ENCODE measurements at regions not wholly inside any gene's neighbourhood (a gene's known extent, or its start where the extent isn't known, plus 50 kb on each side); places are given as distances from the start of the nearest gene placed in this dataset.

DNA sequence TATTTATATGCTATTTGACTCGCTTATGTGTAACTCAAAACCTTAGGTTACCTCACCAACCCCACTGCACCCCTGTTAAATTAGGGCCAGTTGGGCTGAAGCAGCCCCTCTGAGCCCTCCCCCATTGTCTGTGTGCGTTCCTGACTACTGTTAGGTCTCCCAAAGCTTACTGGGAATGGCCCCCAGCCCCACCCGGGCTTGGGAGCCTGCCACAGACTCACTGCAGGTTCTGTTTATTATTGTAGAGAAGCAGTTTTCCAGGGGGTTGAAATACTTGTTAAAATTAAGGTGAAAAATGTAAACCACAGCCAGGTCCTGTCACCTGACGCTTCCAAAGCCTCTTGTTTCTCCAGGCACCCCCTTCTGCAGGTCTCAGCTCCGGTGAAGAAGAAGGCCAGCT lies 151.7 kb downstream of the FOXL1 start:
- Mint-ChIP-seq H3K27ac (no peak overlapping the region), H3K36me3 (no peaks in the 10 kb centered on the region), H3K9me3 (no peaks in the 10 kb centered on the region), H3K27me3 (peaks cover 26 to 38% of the 10 kb centered on the region in 2 donors), H3K4me3 (no peak overlapping the region), H3K4me1 (no peaks in the 10 kb centered on the region)
- H3K27me3 ChIP-seq (ENCODE audit: insufficient read depth, low read length), result no peaks in the 10 kb centered on the region
- intact Hi-C loops (cut with micrococcal nuclease), result no loop called here
- H3K4me1 ChIP-seq (ENCODE audit: insufficient read depth, low read length), result no peaks in the 10 kb centered on the region
- no peak overlapping the region for H3K4me3 ChIP-seq (ENCODE audit: low read length in 2 of 2)
- no peak for DNase-seq
- POLR2A ChIA-PET (ENCODE audit: partially characterized antibody), result no interaction called here
- CTCF ChIA-PET (ENCODE audit: partially characterized antibody), result no interaction called here
- H3K36me3 ChIP-seq (ENCODE audit: insufficient read depth, low read length), result no peaks in the 10 kb centered on the region
- H3K9me3 ChIP-seq (ENCODE audit: control insufficient read depth in 1 of 2, low read length in 2 of 2), result no peaks in the 10 kb centered on the region
- H3K27ac ChIP-seq (ENCODE audit: low read depth, low read length), result no peak overlapping the region

DNA sequence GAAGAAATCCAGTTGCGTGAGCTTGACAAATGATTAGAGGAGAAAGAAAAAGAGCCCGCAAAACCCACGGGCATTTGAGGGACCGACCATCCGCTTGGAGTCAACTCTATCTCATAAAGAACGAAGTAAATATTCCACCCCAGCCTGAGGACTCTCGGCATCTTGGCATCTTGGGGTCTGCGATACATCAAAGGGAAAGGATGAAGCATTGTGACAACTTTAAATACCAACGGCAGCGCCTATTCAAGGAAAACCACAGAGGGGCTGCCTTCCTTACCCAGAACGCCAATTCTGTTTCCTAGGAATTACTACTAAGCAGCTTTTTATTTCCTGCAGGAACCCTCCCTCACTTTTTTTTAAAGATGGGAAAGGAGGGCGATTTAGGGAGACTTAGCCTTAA lies 152.2 kb downstream of the FOXL1 start:
- H3K27ac ChIP-seq (ENCODE audit: low read depth, low read length), result no peak overlapping the region
- DNase-seq, result no peak
- H3K27me3 ChIP-seq (ENCODE audit: insufficient read depth, low read length), result no peaks in the 10 kb centered on the region
- H3K36me3 ChIP-seq (ENCODE audit: insufficient read depth, low read length), result no peaks in the 10 kb centered on the region
- intact Hi-C loops (cut with micrococcal nuclease), result no loop called here
- CTCF ChIA-PET (ENCODE audit: partially characterized antibody), result no interaction called here
- no peaks in the 10 kb centered on the region for H3K9me3 ChIP-seq (ENCODE audit: control insufficient read depth in 1 of 2, low read length in 2 of 2)
- H3K27me3 Mint-ChIP-seq, result peaks cover 26 to 37% of the 10 kb centered on the region in 2 donors
- no peak overlapping the region for H3K4me3 Mint-ChIP-seq
- no peaks in the 10 kb centered on the region for H3K36me3 Mint-ChIP-seq
- H3K9me3 Mint-ChIP-seq, result no peaks in the 10 kb centered on the region
- H3K4me1 ChIP-seq (ENCODE audit: insufficient read depth, low read length), result no peaks in the 10 kb centered on the region
- POLR2A ChIA-PET (ENCODE audit: partially characterized antibody), result no interaction called here
- no peaks in the 10 kb centered on the region for H3K4me1 Mint-ChIP-seq
- H3K4me3 ChIP-seq (ENCODE audit: low read length in 2 of 2), result no peak overlapping the region
- no peak overlapping the region for H3K27ac Mint-ChIP-seq

DNA sequence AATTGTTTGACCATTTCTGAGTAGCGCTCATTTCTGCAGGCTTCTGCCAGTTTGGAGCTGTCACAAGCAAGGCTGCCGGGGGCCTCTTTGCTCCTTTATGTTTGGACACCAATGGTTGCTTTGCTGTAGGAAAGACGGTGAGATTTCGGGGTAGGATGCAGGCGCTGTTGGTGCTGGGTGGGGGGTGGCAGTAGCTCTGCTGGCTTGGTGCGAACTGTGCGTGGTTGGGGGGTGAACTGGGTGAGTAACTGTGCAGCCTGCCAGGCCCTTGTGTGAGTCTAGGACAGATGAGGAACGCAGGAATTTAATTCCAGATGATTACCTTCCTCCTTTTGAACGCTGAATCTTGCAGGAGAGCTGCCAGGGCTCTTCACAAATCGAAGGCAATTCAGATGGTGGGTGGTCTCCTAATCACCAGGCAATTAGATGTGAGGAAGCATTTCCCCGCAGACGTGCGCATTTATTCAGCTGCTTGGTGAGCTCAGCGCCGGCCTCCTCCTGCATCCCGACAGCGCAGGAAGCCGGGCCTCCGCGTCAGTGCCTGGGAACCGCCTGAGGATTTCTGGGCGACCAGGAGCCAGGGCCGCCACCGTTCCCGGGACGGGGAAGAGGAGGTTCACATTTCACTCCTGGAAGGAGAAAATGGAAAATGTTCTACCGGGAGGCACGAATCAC lies 154.4 kb downstream of the FOXL1 start:
- Histone ChIP-seq H3K4me3 (ENCODE audit: low read length in 2 of 2) (no peak overlapping the region), H3K27me3 (ENCODE audit: insufficient read depth, low read length) (no peaks in the 10 kb centered on the region), H3K9me3 (ENCODE audit: control insufficient read depth in 1 of 2, low read length in 2 of 2) (no peaks in the 10 kb centered on the region), H3K27ac (ENCODE audit: low read depth, low read length) (no peak overlapping the region), H3K36me3 (ENCODE audit: insufficient read depth, low read length) (no peaks in the 10 kb centered on the region), H3K4me1 (ENCODE audit: insufficient read depth, low read length) (no peaks in the 10 kb centered on the region)
- intact Hi-C loops (cut with micrococcal nuclease), result no loop called here
- POLR2A ChIA-PET (ENCODE audit: partially characterized antibody), result no interaction called here
- CTCF ChIA-PET (ENCODE audit: partially characterized antibody), result no interaction called here
- Mint-ChIP-seq H3K4me1 (no peaks in the 10 kb centered on the region), H3K27ac (no peak overlapping the region), H3K4me3 (no peak overlapping the region), H3K9me3 (no peaks in the 10 kb centered on the region), H3K27me3 (peaks cover 23 to 41% of the 10 kb centered on the region in 2 donors), H3K36me3 (no peaks in the 10 kb centered on the region)
- no peak for DNase-seq

DNA sequence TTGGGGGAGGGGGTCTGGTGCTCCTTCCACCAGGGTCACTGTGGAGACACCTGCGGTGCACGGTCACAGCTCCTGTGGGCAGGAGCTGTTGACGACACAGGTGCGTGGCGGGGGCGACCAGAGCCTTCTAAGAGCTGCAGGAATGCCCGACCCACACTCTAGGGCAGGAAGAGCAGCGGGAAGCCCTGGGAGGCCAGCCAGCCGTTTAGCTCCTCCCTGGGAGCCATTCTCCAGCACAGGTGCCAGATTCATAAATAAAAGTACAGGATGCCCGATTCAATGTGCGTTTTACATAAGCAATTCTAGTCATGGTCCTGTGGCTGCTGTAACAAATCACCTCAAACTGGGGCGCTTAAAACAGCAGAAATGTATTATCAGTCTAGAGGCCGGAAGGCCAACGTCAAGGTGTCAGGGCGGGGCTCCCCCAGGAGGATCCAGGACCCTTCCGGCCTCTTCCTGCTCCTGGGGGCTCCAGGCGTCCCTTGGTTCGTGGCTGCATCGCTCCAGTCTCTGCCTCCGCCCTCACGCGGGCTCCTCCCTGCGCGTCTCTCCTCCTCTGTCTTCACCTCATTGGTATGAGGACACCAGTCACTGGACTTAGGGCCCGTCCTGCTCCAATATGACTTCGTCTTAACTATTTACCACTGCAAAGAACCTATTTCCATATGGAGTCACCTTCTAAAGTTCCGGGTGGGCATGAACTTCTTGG lies 155.4 kb downstream of the FOXL1 start:
- Histone ChIP-seq H3K4me1 (ENCODE audit: insufficient read depth, low read length) (no peaks in the 10 kb centered on the region), H3K4me3 (ENCODE audit: low read length in 2 of 2) (no peak overlapping the region), H3K9me3 (ENCODE audit: control insufficient read depth in 1 of 2, low read length in 2 of 2) (no peaks in the 10 kb centered on the region), H3K27me3 (ENCODE audit: insufficient read depth, low read length) (no peaks in the 10 kb centered on the region), H3K36me3 (ENCODE audit: insufficient read depth, low read length) (no peaks in the 10 kb centered on the region), H3K27ac (ENCODE audit: low read depth, low read length) (no peak overlapping the region)
- no peak for DNase-seq
- Mint-ChIP-seq H3K27ac (no peak overlapping the region), H3K36me3 (no peaks in the 10 kb centered on the region), H3K4me3 (no peak overlapping the region), H3K9me3 (no peaks in the 10 kb centered on the region), H3K4me1 (no peaks in the 10 kb centered on the region), H3K27me3 (peaks cover 20 to 39% of the 10 kb centered on the region in 2 donors)
- POLR2A ChIA-PET (ENCODE audit: partially characterized antibody), result no interaction called here
- intact Hi-C loops (cut with micrococcal nuclease), result no loop called here
- CTCF ChIA-PET (ENCODE audit: partially characterized antibody), result no interaction called here

DNA sequence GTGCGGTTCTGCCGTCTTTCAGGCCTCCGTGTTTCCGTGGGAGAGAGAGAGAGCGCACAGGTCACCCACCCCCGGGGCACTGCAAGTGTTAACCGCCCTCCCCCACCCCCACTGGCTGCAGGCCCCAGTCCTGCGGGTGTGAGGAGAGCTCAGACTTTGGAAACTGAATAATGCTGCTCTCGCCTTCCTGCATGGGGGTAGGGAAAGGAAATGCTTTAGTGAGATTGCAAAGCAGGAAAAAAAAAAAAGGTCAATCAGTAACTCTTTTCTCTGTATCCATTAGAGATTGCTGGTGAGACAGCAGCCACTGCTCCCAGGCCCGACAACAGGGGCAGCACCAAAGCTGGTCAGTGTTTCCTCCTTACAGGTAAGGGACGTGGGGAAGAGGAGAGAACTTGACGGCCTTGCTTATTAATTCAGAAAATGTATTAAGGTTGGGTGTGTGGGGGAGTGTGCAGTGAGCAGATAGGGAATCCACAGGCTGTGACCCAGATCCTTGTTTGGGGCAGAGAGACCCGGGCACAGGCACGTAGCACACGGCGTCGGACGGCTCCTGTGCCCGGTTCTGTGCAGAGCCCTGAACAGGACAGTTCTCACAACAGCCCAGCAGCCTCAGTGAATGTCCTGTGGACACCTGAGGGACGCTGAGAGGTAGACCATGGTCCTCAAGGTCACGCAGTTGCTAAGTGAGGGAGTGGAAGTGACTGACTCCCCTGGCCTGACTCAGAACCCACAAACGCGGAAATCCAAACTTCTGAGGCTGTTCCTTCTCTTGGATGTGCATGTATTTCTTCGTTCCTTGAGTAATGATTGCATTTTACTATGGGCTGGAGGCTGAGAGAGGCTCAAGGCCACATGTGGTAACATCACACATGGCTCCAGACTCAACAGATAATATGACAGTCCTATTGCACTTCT lies 156.5 kb downstream of the FOXL1 start:
- H3K9me3 Mint-ChIP-seq, result peaks cover 0 to 2% (median 0%) of the 10 kb centered on the region in 8 donors
- POLR2A ChIA-PET (ENCODE audit: partially characterized antibody), result no interaction called here

DNA sequence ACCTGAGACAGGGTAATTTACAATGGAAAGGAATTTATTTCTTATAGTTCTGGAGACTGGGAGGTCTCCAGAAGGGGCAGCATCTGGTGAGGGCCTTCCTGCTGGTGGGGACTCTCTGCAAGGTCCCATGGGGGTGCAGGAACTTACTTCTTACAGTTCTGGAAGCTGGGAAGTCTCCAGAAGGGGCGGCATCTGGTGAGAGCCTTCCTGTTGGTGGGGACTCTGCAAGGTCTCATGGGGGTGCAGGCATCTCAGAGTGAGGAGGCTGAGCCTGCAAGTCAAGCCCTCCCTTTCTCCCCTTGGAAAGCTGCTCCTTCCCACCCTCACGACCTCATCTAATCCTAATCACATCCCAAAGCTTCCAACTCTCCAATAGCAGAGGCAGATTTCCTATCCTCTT lies 157.4 kb downstream of the FOXL1 start:
- CTCF ChIA-PET (ENCODE audit: partially characterized antibody), result no interaction called here
- Histone ChIP-seq H3K36me3 (ENCODE audit: insufficient read depth, low read length) (no peaks in the 10 kb centered on the region), H3K27me3 (ENCODE audit: insufficient read depth, low read length) (no peaks in the 10 kb centered on the region), H3K27ac (ENCODE audit: low read depth, low read length) (no peak overlapping the region), H3K4me3 (ENCODE audit: low read length in 2 of 2) (no peak overlapping the region), H3K4me1 (ENCODE audit: insufficient read depth, low read length) (no peaks in the 10 kb centered on the region), H3K9me3 (ENCODE audit: control insufficient read depth in 1 of 2, low read length in 2 of 2) (no peaks in the 10 kb centered on the region)
- Mint-ChIP-seq H3K4me3 (no peak overlapping the region), H3K9me3 (peaks cover 0 to 2% (median 0%) of the 10 kb centered on the region in 8 donors), H3K27ac (no peak overlapping the region), H3K27me3 (peaks cover 34 to 41% of the 10 kb centered on the region in 2 donors), H3K36me3 (no peaks in the 10 kb centered on the region), H3K4me1 (peaks cover 0 to 4% (median 2%) of the 10 kb centered on the region in 4 donors)
- DNase-seq, result no peak
- POLR2A ChIA-PET (ENCODE audit: partially characterized antibody), result no interaction called here
- intact Hi-C loops (cut with micrococcal nuclease), result no loop called here

More for the DNA sequence above, 156.5 kb downstream of the FOXL1 start:
- intact Hi-C loops (cut with micrococcal nuclease), result no loop called here
- Mint-ChIP-seq H3K27ac (no peak overlapping the region), H3K4me1 (peaks cover 0 to 4% (median 0%) of the 10 kb centered on the region in 4 donors), H3K27me3 (peaks cover 27 to 43% of the 10 kb centered on the region in 2 donors), H3K36me3 (no peaks in the 10 kb centered on the region), H3K4me3 (no peak overlapping the region)
- CTCF ChIA-PET (ENCODE audit: partially characterized antibody), result no interaction called here
- no peaks in the 10 kb centered on the region for H3K9me3 ChIP-seq (ENCODE audit: control insufficient read depth in 1 of 2, low read length in 2 of 2)
- no peak for DNase-seq
- no peaks in the 10 kb centered on the region for H3K27me3 ChIP-seq (ENCODE audit: insufficient read depth, low read length)
- H3K27ac ChIP-seq (ENCODE audit: low read depth, low read length), result no peak overlapping the region
- no peaks in the 10 kb centered on the region for H3K4me1 ChIP-seq (ENCODE audit: insufficient read depth, low read length)
- no peak overlapping the region for H3K4me3 ChIP-seq (ENCODE audit: low read length in 2 of 2)
- no peaks in the 10 kb centered on the region for H3K36me3 ChIP-seq (ENCODE audit: insufficient read depth, low read length)

DNA sequence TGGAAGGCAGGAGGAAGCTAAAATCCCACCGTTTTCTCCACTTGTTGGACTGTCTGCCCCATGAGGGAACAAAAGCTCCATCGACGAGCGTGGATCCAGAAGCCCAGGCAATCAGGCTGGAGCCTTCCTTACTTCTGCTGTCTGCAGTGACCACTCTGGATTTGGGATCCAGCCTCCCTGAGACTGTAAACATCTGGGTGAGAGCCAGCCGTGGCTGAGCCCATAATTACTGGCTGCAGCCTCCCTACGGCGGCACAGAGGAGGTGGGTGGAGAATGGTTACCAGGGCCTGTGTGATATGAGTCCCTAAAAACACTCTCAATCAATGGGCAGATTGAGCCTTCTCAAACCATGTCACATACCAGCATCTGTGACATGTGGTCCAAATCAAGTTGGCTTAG lies 158.2 kb downstream of the FOXL1 start:
- Histone ChIP-seq H3K9me3 (ENCODE audit: control insufficient read depth in 1 of 2, low read length in 2 of 2) (no peaks in the 10 kb centered on the region), H3K27me3 (ENCODE audit: insufficient read depth, low read length) (peaks cover under 1% of the 10 kb centered on the region), H3K36me3 (ENCODE audit: insufficient read depth, low read length) (no peaks in the 10 kb centered on the region), H3K27ac (ENCODE audit: low read depth, low read length) (no peak overlapping the region), H3K4me3 (ENCODE audit: low read length in 2 of 2) (no peak overlapping the region), H3K4me1 (ENCODE audit: insufficient read depth, low read length) (peaks cover 4% of the 10 kb centered on the region)
- CTCF ChIA-PET (ENCODE audit: partially characterized antibody), result no interaction called here
- no peak for DNase-seq
- POLR2A ChIA-PET (ENCODE audit: partially characterized antibody), result no interaction called here
- Mint-ChIP-seq H3K9me3 (peaks cover 0 to 2% (median 0%) of the 10 kb centered on the region in 8 donors), H3K27ac (no peak overlapping the region), H3K36me3 (no peaks in the 10 kb centered on the region), H3K4me1 (peaks cover 5 to 12% (median 7%) of the 10 kb centered on the region in 4 donors), H3K4me3 (no peak overlapping the region), H3K27me3 (peaks cover 34 to 46% of the 10 kb centered on the region in 2 donors)
- intact Hi-C loops (cut with micrococcal nuclease), result no loop called here

All from CD4-positive, alpha-beta memory T cell (primary cell).